Breast epithelium (tissue), 4 donors: ENCODE measurements at regions not wholly inside any gene's neighbourhood (a gene's known extent, or its start where the extent isn't known, plus 50 kb on each side); places are given as distances from the start of the nearest gene placed in this dataset.

Source experiments
- DNase-seq, 2 donors: peaks; one replicate each; pipeline ENCODE4 v3.0.0-alpha.2; 2019; ENCODE audit warnings: low spot score in 2 of 2
- H3K27ac ChIP-seq, 2 donors: fragments of 200-600 bp; sonication (generic) in 1 of 2; one replicate each; pipeline ENCODE4 v1.5.1; 2016 to 2019; ENCODE audit warnings: mild to moderate bottlenecking in 1 of 2
- H3K27me3 ChIP-seq, 2 donors: fragments of 200-600 bp; sonication (generic) in 1 of 2; one replicate each; pipeline versions ENCODE4 v1.5.1 to v1.6.0; 2017 to 2019; ENCODE audit warnings: control low read depth in 1 of 2, mild to moderate bottlenecking in 1 of 2
- H3K36me3 ChIP-seq: fragments of 200-600 bp; one replicate; pipeline ENCODE4 v1.5.1; 2019
- H3K4me1 ChIP-seq, 2 donors: fragments of 200-600 bp; sonication (generic); one replicate each; pipeline ENCODE4 v1.5.1; 2016 to 2019; ENCODE audit warnings: control low read depth in 1 of 2
- H3K4me3 ChIP-seq, 3 donors: fragments of 200-600 bp; sonication (generic); 1 replicate in 2 of 3; 2 replicates in 1 of 3; pipeline ENCODE4 v1.5.1; 2016 to 2019; ENCODE audit warnings: mild to moderate bottlenecking in 3 of 3, moderate library complexity in 2 of 3
- H3K9me3 ChIP-seq, 2 donors: fragments of 200-600 bp; sonication (generic) in 1 of 2; one replicate each; pipeline ENCODE4 v1.5.1; 2016 to 2019; ENCODE audit warnings: control low read depth in 1 of 2
- CTCF ChIP-seq, 3 donors: fragments of 450-650 bp; IDR thresholded peaks; one replicate each; pipeline ENCODE4 v1.5.1; 2016 to 2017; ENCODE audit warnings: antibody characterized with exemption in 3 of 3, mild to moderate bottlenecking in 3 of 3, moderate library complexity in 3 of 3
- POLR2A ChIP-seq: fragments of 450-650 bp; IDR thresholded peaks from one replicate; pipeline ENCODE4 v1.6.1; 2016; ENCODE audit warnings: antibody characterized with exemption, mild to moderate bottlenecking, moderate library complexity
- POLR2AphosphoS5 ChIP-seq, 3 donors: sonication (generic); formaldehyde crosslinking; IDR thresholded peaks; one replicate each; pipeline ENCODE4 v1.6.1; 2017; ENCODE audit warnings: antibody characterized with exemption in 3 of 3
- intact Hi-C: fragments of 100-400 bp; cut with DNase I; formaldehyde crosslinking; loops from one replicate; pipeline ENCODE4 v1.15.1; 2023; ENCODE audit warnings: low total_unique reads

GRCh38 chr2:66317268-66317890 lies 117.5 kb upstream of the MEIS1 start:
- DNase-seq = no peak
- no peaks in the 10 kb centered on the region for H3K36me3 ChIP-seq
- no peaks in the 10 kb centered on the region for H3K27me3 ChIP-seq
- no peaks in the 10 kb centered on the region for H3K4me1 ChIP-seq
- H3K27ac ChIP-seq = no peak overlapping the region
- no peak overlapping the region for H3K4me3 ChIP-seq
- H3K9me3 ChIP-seq = peaks cover 4 to 8% of the 10 kb centered on the region in 2 donors
- TF ChIP-seq POLR2AphosphoS5 (IDR thresholded peaks at IDR 0.05) = no peak
- no peak for TF ChIP-seq CTCF (IDR thresholded peaks at IDR 0.05)
- TF ChIP-seq POLR2A = no peak
- intact Hi-C loops = no loop called here

GRCh38 chr2:66306483-66306882 lies 128.4 kb upstream of the MEIS1 start:
- Histone ChIP-seq H3K9me3 (peaks cover 2 to 13% of the 10 kb centered on the region in 2 donors), H3K36me3 (no peaks in the 10 kb centered on the region), H3K27ac (peak overlapping the region in 1 of 2 donors; percentile 8), H3K27me3 (no peaks in the 10 kb centered on the region), H3K4me3 (no peak overlapping the region), H3K4me1 (no peaks in the 10 kb centered on the region)
- intact Hi-C loops = no loop called here
- TF ChIP-seq POLR2A = no peak
- no peak for TF ChIP-seq CTCF (IDR thresholded peaks at IDR 0.05)
- TF ChIP-seq POLR2AphosphoS5 (IDR thresholded peaks at IDR 0.05) = no peak
- DNase-seq = no peak

GRCh38 chr2:66305718-66306117 lies 129.2 kb upstream of the MEIS1 start:
- H3K36me3 ChIP-seq = no peaks in the 10 kb centered on the region
- H3K9me3 ChIP-seq = peaks cover 0 to 5% of the 10 kb centered on the region in 2 donors
- peak overlapping the region in 1 of 2 donors; percentile 8 for H3K27ac ChIP-seq
- H3K27me3 ChIP-seq = no peaks in the 10 kb centered on the region
- intact Hi-C loops = no loop called here
- no peaks in the 10 kb centered on the region for H3K4me1 ChIP-seq
- peak in 1 of 2 donors; percentile 70 for DNase-seq
- TF ChIP-seq POLR2AphosphoS5 (IDR thresholded peaks at IDR 0.05) (peak in 2 of 3 donors; percentile 36 to 37), CTCF (IDR thresholded peaks at IDR 0.05) (no peak)
- no peak overlapping the region for H3K4me3 ChIP-seq

- Histone ChIP-seq H3K4me3 (no peak overlapping the region), H3K4me1 (no peaks in the 10 kb centered on the region), H3K36me3 (no peaks in the 10 kb centered on the region), H3K27ac (no peak overlapping the region), H3K27me3 (no peaks in the 10 kb centered on the region), H3K9me3 (no peaks in the 10 kb centered on the region)
- DNase-seq = no peak
- intact Hi-C loops = no loop called here
- TF ChIP-seq CTCF (IDR thresholded peaks at IDR 0.05) (no peak), POLR2AphosphoS5 (IDR thresholded peaks at IDR 0.05) (no peak)
Measured at GRCh38 chr2:66303471-66303870, 131.5 kb upstream of the MEIS1 start.

GRCh38 chr2:66301767-66302140 lies 133.2 kb upstream of the MEIS1 start:
- TF ChIP-seq POLR2A (no peak), CTCF (IDR thresholded peaks at IDR 0.05) (no peak), POLR2AphosphoS5 (IDR thresholded peaks at IDR 0.05) (no peak)
- no peaks in the 10 kb centered on the region for H3K4me1 ChIP-seq
- no peaks in the 10 kb centered on the region for H3K27me3 ChIP-seq
- no peaks in the 10 kb centered on the region for H3K36me3 ChIP-seq
- no peak for DNase-seq
- intact Hi-C loops = no loop called here
- H3K4me3 ChIP-seq = no peak overlapping the region
- H3K9me3 ChIP-seq = no peaks in the 10 kb centered on the region
- no peak overlapping the region for H3K27ac ChIP-seq
